ENCODE measurements at regions not wholly inside any gene's neighbourhood (a gene's known extent, or its start where the extent isn't known, plus 50 kb on each side); places are given as distances from the start of the nearest gene placed in this dataset.

DNA sequence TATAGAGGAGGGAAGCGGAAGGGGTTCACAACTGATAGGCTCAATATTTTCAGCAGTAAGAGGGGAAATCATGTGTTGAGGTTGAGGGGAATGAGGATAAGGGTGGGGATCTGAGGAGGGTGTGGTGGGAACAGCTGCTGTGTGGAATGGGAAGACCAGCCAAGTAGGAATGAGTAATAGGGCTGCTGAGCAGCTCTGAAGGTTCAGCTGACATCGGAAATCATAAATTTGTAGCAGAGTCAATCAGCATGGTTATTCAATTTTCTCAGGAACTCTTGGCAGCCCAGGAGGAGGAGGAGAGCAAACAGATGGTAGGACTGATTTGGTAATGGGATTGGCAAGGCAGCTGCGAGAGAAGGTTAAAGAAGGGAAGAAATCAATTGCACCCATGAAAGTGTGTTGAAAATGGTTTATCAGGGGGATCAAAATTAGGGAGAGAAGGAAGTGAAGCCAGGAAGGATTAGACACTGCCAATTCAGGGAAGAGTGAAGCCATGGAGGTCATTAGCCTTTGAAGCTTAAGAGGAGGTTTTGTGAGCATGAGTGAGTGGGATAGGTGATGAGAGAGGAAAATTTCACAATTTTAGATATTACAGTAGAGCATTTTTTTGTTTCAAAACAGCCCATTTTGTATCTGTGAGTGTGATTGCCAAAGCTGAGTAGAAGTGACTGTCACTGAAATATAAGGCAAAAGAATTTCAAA is 82.6 kb downstream of the PCDH7 start:
- TF ChIP-seq POLR2A (IDR thresholded peaks at IDR 0.05; ENCODE audit: low read length) (no peak), RARB (CRISPR knock-in tag; IDR thresholded peaks at IDR 0.05) (no peak), NR3C1 (IDR thresholded peaks at IDR 0.05) (no peak), JUNB (IDR thresholded peaks at IDR 0.05) (no peak), REST (IDR thresholded peaks at IDR 0.05) (no peak), RCOR1 (IDR thresholded peaks at IDR 0.05; ENCODE audit: low read depth, low read length) (no peak), SREBF2 (IDR thresholded peaks at IDR 0.05) (no peak), SMC3 (IDR thresholded peaks at IDR 0.05) (no peak), KDM1A (IDR thresholded peaks at IDR 0.05; ENCODE audit: low read depth) (no peak), EP300 (IDR thresholded peaks at IDR 0.05) (no peak), RAD21 (conservative IDR thresholded peaks at IDR 0.05 in 1 of 2, IDR thresholded peaks at IDR 0.05 in 1 of 2) (no peak)
- TF ChIP-seq, protein P1, sequence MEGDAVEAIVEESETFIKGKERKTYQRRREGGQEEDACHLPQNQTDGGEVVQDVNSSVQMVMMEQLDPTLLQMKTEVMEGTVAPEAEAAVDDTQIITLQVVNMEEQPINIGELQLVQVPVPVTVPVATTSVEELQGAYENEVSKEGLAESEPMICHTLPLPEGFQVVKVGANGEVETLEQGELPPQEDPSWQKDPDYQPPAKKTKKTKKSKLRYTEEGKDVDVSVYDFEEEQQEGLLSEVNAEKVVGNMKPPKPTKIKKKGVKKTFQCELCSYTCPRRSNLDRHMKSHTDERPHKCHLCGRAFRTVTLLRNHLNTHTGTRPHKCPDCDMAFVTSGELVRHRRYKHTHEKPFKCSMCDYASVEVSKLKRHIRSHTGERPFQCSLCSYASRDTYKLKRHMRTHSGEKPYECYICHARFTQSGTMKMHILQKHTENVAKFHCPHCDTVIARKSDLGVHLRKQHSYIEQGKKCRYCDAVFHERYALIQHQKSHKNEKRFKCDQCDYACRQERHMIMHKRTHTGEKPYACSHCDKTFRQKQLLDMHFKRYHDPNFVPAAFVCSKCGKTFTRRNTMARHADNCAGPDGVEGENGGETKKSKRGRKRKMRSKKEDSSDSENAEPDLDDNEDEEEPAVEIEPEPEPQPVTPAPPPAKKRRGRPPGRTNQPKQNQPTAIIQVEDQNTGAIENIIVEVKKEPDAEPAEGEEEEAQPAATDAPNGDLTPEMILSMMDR (IDR thresholded peaks at IDR 0.05) = no peak
